ENCODE measurements at regions not wholly inside any gene's neighbourhood (a gene's known extent, or its start where the extent isn't known, plus 50 kb on each side); places are given as distances from the start of the nearest gene placed in this dataset.
A peak's percentile ranks its signal among the peaks of the same experiment; 100 is the strongest.

DNA sequence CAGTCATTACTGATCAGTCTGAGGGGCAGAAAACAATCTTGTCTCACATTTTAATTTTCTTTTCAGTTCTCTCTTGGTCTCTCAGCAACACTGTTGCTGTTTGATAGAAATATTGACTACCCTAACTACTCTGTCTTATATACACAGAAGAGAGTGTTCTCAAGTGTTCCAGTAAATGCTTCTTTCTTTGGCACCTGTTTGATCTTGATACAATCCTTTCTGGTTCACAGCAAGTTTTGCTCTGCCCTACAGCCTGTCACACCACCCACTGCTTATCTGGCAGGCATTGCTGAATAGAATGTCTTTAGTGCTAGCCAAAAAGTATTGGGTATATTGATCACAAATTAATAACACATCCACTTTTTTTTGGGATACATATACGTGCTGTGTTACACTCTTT lies 75.7 kb upstream of the WLS start:
- peak; percentile 42 for ATAC-seq
- DNase-seq (ENCODE audit: missing footprints): no peak
- intact Hi-C loops (cut with DNase I): no loop called here

- ATAC-seq: no peak
- intact Hi-C loops (cut with DNase I): no loop called here
- DNase-seq (ENCODE audit: missing footprints): no peak
These were observed 75.1 kb upstream of the WLS start for GRCh38 chr1:68307378-68307787.

- DNase-seq (ENCODE audit: missing footprints): no peak
- ATAC-seq: no peak
- intact Hi-C loops (cut with DNase I): no loop called here
These were observed 69.2 kb upstream of the WLS start for GRCh38 chr1:68301471-68302001.

GRCh38 chr1:68294367-68295066 lies 62.2 kb upstream of the WLS start:
- ATAC-seq: no peak
- DNase-seq (ENCODE audit: missing footprints): no peak
- intact Hi-C loops (cut with DNase I): no loop called here

DNA sequence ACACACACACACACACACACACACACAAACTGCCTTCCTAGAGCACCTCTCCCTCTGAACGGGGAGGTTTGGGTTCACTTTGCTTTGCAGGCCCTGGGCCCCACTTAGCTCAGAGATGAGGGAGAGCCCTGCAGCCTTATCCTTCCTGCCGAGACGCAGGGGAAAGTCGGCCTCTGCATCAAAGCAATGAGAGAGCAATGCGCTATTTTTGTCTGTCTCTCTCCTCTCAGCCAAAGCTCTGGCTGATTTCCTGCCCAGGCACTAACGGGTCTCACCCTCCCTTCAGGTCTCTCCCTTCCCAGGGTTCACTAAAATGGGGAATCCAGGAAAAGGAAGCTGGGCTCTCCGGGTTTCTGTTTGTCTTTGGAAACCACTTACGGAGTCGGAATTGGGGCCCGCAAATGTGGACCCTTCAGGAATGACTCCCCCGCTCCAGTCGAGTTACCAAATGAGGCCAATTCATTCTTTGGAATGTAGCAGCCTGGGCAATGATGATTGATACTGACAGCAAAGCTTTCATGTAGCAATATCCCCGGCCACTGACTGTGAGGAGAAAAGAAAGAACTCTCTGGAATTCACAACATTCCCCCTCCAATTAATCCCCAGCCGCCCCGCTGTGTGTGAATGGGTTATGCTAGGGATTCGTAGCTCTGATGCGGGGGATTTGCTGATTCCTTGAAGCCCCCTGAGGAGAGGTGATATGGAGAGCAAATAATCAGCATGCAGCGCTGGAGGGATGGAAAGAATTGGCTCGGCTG lies 61.5 kb upstream of the WLS start:
- ATAC-seq: peak; percentile 77
- intact Hi-C loops (cut with DNase I): no loop called here
- DNase-seq (ENCODE audit: missing footprints): no peak

DNA sequence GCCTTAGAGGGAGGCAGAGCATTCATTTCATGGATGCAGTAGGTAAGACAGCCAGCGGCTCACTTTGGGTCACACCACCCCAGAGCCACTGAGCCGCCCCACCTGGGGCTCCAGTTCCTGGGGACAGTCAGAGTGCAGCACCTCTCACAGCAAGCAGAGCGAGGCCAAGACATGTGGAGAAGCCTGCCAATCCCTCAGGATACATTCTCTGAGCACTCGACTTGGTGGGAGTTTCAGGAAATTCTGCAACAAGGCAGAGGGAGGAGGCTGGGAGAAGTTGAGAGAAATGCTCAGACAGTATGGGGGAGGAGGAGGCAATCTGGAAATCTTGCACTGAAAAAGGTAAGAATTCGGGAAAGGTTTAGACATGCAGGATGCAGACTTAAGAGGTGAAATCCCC lies 60.8 kb upstream of the WLS start:
- ATAC-seq (no peak), DNase-seq (ENCODE audit: missing footprints) (no peak)
- intact Hi-C loops (cut with DNase I): no loop called here

DNA sequence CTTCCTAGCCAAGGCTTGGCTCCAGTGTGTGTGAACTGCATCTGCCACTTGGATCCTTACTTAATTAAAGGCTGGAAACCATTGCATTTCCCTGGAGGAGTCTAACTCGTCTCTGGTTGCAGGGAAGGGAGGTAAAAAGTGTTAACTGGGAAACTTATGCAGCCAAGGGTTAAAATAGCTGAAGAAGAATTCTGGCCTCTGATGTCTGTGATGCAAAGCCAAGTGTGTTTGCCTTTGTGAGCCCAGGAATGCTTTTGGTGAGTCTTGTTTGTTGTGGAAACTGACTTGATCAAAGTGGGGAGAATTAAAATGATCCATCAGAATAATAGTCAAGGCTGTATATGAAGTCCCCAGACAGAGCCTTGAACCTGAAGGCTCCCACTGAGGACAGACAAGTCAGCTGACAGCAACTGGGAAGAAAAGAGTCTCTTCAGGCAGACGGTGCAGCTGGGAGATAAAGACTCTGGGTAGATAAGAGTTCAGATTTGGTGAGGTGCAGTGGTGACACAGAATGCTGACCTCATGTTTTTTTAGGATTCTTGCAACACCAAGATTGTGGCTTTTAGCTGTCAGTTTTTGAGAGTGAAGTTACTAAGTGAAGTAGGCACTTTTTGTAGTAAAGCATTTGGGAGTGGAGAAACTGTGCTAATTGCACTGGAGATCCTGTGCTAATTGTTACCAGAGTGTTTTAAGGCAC lies 59.5 kb upstream of the WLS start:
- intact Hi-C loops (cut with DNase I): no loop called here
- DNase-seq (ENCODE audit: missing footprints) (no peak), ATAC-seq (peak; percentile 45)

DNA sequence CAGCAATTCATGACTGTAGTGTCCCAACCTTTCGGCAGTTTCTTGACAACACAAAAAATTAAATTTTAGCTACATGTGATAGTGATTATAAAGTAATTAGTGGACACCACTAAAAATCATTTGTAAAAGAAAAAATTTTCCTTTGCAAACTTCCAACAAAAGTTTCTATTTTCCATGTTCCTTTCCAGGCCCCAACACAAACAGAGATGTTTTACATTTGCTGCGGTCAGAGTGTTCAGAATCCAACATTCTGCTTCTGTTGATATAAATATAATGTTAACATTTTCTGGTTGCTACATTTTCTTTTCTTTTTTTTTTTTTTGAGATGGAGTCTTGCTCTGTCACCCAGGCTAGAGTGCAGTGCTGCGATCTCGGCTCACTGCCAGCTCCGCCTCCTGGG lies 54.9 kb upstream of the WLS start:
- DNase-seq (ENCODE audit: missing footprints): no peak
- intact Hi-C loops (cut with DNase I): no loop called here
- ATAC-seq: no peak

- DNase-seq (ENCODE audit: missing footprints) (no peak), ATAC-seq (no peak)
- intact Hi-C loops (cut with DNase I): no loop called here
These were observed 52.7 kb upstream of the WLS start for GRCh38 chr1:68285046-68285445.

GRCh38 chr1:68281946-68282615 lies 49.8 kb upstream of the WLS start:
- ATAC-seq (no peak), DNase-seq (ENCODE audit: missing footprints) (no peak)
- intact Hi-C loops (cut with DNase I): no loop called here
